ENCODE measurements at regions not wholly inside any gene's neighbourhood (a gene's known extent, or its start where the extent isn't known, plus 50 kb on each side); places are given as distances from the start of the nearest gene placed in this dataset.
A peak's percentile ranks its signal among the peaks of the same experiment; 100 is the strongest.

- CTCF ChIA-PET, result interaction anchor here (0.6 to 1.7 kb wide), 3 partner anchors 94 to 280 kb away, joined by 3 to 4 read pairs (median 3); no protein-coding TSS in a partner anchor
- Histone ChIP-seq H3K4me1 (ENCODE audit: control insufficient read depth in 1 of 2, insufficient read depth in 2 of 2, low read depth in 1 of 2, low read length in 1 of 2) (peaks cover 0 to 34% of the 10 kb centered on the region in 2 experiments; a peak in 1 of 4 replicates), H3K36me3 (replicated peaks in 1 of 2; ENCODE audit: control insufficient read depth in 1 of 2, insufficient read depth in 2 of 2, low read length in 1 of 2) (no peaks in the 10 kb centered on the region), H3K79me2 (ENCODE audit: insufficient read depth) (no peaks in the 10 kb centered on the region), H3K9me2 (no peaks in the 10 kb centered on the region), H2AFZ (ENCODE audit: low read depth) (no peak overlapping the region), H3K4me2 (no peak overlapping the region), H3K9ac (no peak overlapping the region), H3K27me3 (ENCODE audit: insufficient read depth) (peaks cover 37% of the 10 kb centered on the region; the same call in 1 of the 2 replicates), H3K9me3 (no peaks in the 10 kb centered on the region), H4K20me1 (ENCODE audit: insufficient read depth) (no peaks in the 10 kb centered on the region), H3K4me3 (ENCODE audit: low read depth in 2 of 2, low read length in 1 of 2) (no peak overlapping the region), H3K27ac (ENCODE audit: low read depth in 2 of 2, low read length in 1 of 2) (peak overlapping the region in 1 of 2 experiments; percentile 97; a peak in 2 of 4 replicates), H3F3A (replicated peaks; ENCODE audit: insufficient read depth) (no peaks in the 10 kb centered on the region)
- whole genome bisulfite sequencing (ENCODE audit: low lambda C conversion rate), result 37% methylated on average over 7 of the region's 8 CpGs
- TF ChIP-seq MEF2A (IDR thresholded peaks at IDR 0.05; ENCODE audit: borderline replicate concordance, low read depth), result no peak
- TF ChIP-seq GATA2 (CRISPR knock-in tag; IDR thresholded peaks at IDR 0.05), result peak; percentile 80
- TF ChIP-seq JUND (IDR thresholded peaks at IDR 0.05), result no peak
- TF ChIP-seq CTCF (IDR thresholded peaks at IDR 0.05), result no peak
- no peak; the same call in none of the 2 replicates for TF ChIP-seq RAD21 (IDR thresholded peaks at IDR 0.05; ENCODE audit: low read length)
- TF ChIP-seq USF2 (IDR thresholded peaks at IDR 0.05; ENCODE audit: borderline replicate concordance, low read depth, low read length), result no peak
- TF ChIP-seq EP300 (IDR thresholded peaks at IDR 0.05; ENCODE audit: borderline replicate concordance in 1 of 2, low read depth in 1 of 2, low read length in 1 of 2), result peak in 1 of 2 experiments; percentile 90; a peak in 2 of 4 replicates
- TF ChIP-seq NFIC (IDR thresholded peaks at IDR 0.05; ENCODE audit: borderline replicate concordance), result no peak
- TF ChIP-seq TCF12 (IDR thresholded peaks at IDR 0.05), result peak; percentile 29
- TF ChIP-seq MAX (IDR thresholded peaks at IDR 0.05; ENCODE audit: low read depth), result no peak
- no peak for TF ChIP-seq RFX5 (IDR thresholded peaks at IDR 0.05; ENCODE audit: low read length)
- no peak for TF ChIP-seq TEAD4 (IDR thresholded peaks at IDR 0.05; ENCODE audit: borderline replicate concordance, insufficient read depth)
- TF ChIP-seq FOSL2 (IDR thresholded peaks at IDR 0.05; ENCODE audit: borderline replicate concordance, low read depth), result no peak
- TF ChIP-seq USF1 (IDR thresholded peaks at IDR 0.05; ENCODE audit: borderline replicate concordance, low read depth), result peak; percentile 42; the same call in 1 of the 2 replicates
- TF ChIP-seq GABPA (IDR thresholded peaks at IDR 0.05; ENCODE audit: low read depth), result no peak
- peak; percentile 82 for TF ChIP-seq FOXJ3 (CRISPR knock-in tag; IDR thresholded peaks at IDR 0.05)
- no peak for TF ChIP-seq SIN3A (IDR thresholded peaks at IDR 0.05; ENCODE audit: borderline replicate concordance, low read depth, low read length)
- POLR2A ChIA-PET, result interaction anchor here (0.6 to 1.4 kb wide), 8 partner anchors 9 to 303 kb away, joined by 3 to 5 read pairs (median 3); no protein-coding TSS in a partner anchor
- DNase-seq, result peak; percentile 51
Measured at GRCh38 chrX:40449956-40450706, 130.6 kb upstream of the ATP6AP2 start.

Measured in SK-N-SH (cell line).